ENCODE measurements at regions not wholly inside any gene's neighbourhood (a gene's known extent, or its start where the extent isn't known, plus 50 kb on each side); places are given as distances from the start of the nearest gene placed in this dataset.

DNA sequence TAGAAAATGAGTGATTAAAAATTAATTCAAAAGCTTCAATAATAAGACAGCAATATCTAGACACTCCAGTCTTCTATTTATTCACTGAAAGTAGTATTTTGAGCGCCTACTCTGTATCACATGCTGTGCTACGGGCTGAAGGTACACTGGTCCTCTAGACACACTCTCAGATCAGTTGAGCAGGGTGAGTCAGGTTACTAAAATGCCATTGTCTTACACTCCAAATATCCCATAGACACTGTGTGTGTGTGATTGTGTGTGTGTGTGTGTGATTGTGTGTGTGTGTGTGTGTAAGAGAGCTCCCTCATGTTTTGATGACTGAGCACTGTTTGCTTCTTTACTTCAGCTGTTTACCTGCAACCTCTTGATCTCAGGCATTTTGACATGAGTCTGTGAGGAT lies 342.8 kb upstream of the BOD1L1 start:
- Histone ChIP-seq H3K23ac (ENCODE audit: insufficient read length) (no peak overlapping the region), H2BK12ac (ENCODE audit: low read depth, low read length) (no peak overlapping the region; the same call in 1 of the 2 replicates), H2AK5ac (ENCODE audit: low read depth, low read length) (no peak overlapping the region), H4K8ac (ENCODE audit: extremely low read depth, insufficient read depth, low read length) (no peak overlapping the region), H3K9ac (replicated peaks in 1 of 4; ENCODE audit: extremely low read depth in 1 of 4, low read depth in 3 of 4, low read length in 3 of 4) (no peak overlapping the region), H4K5ac (ENCODE audit: insufficient read length, low read depth, low read length) (no peak overlapping the region), H2BK5ac (ENCODE audit: low read depth, low read length) (no peak overlapping the region), H3K4ac (replicated peaks; ENCODE audit: insufficient read length, low read depth, low read length) (no peak overlapping the region), H3K14ac (ENCODE audit: insufficient read length) (no peak overlapping the region), H2BK20ac (ENCODE audit: low read length) (no peak overlapping the region), H3K27me3 (replicated peaks in 1 of 4; ENCODE audit: control insufficient read depth in 3 of 4, extremely low read depth in 1 of 4, insufficient read depth in 3 of 4, low read length in 3 of 4) (no peaks in the 10 kb centered on the region), H3K4me3 (ENCODE audit: extremely low read depth in 1 of 4, insufficient read depth in 2 of 4, low read depth in 3 of 4, low read length in 4 of 4) (no peak overlapping the region), H3K27ac (ENCODE audit: low read depth, low read length) (no peak overlapping the region), H2AFZ (ENCODE audit: low read length) (peak overlapping the region; percentile 4; the same call in 1 of the 2 replicates), H3K4me2 (ENCODE audit: insufficient read depth in 1 of 2, low read depth in 2 of 2, low read length in 2 of 2) (no peak overlapping the region), H4K91ac (replicated peaks; ENCODE audit: insufficient read length, low read length) (no peak overlapping the region), H3K79me2 (ENCODE audit: control insufficient read depth in 1 of 2, insufficient read depth in 2 of 2, low read length in 2 of 2) (no peaks in the 10 kb centered on the region), H3K56ac (replicated peaks; ENCODE audit: insufficient read length, low read depth, low read length) (no peak overlapping the region), H3K23me2 (ENCODE audit: low read depth, low read length) (no peaks in the 10 kb centered on the region), H3K4me1 (replicated peaks in 1 of 4; ENCODE audit: control insufficient read depth in 3 of 4, insufficient read depth in 4 of 4, low read length in 3 of 4) (peaks cover 0 to 2% (median under 1%) of the 10 kb centered on the region in 4 experiments; a peak in 2 of 7 replicates), H3K36me3 (ENCODE audit: control insufficient read depth in 2 of 4, insufficient read depth in 4 of 4, low read length in 3 of 4) (no peaks in the 10 kb centered on the region), H2BK120ac (replicated peaks; ENCODE audit: low read depth, low read length) (no peak overlapping the region), H3K18ac (ENCODE audit: extremely low read depth, low read length) (no peak overlapping the region), H4K20me1 (replicated peaks in 1 of 2; ENCODE audit: control insufficient read depth in 1 of 2, insufficient read depth in 2 of 2, low read length in 2 of 2) (no peaks in the 10 kb centered on the region), H3K79me1 (ENCODE audit: low read depth, low read length) (no peaks in the 10 kb centered on the region), H2BK15ac (ENCODE audit: low read length) (no peak overlapping the region), H3K9me3 (ENCODE audit: insufficient read depth in 2 of 2, low read depth in 1 of 2, low read length in 1 of 2) (no peaks in the 10 kb centered on the region)
- 91% methylated on average over 2 of the region's 2 CpGs; no CpG with 5 or more reads in 1 of the 2 experiments for WGBS, 2 experiments (ENCODE audit: extremely low coverage in 1 of 2, insufficient coverage in 1 of 2, insufficient read length in 1 of 2, insufficient replicate concordance in 2 of 2, low coverage in 1 of 2, low lambda C conversion rate in 2 of 2, missing lambda C conversion rate in 1 of 2)
- CTCF ChIA-PET (ENCODE audit: partially characterized antibody) = interaction anchor here (1.0 to 2.2 kb wide), 3 partner anchors 10 to 316 kb away, joined by 3 to 6 read pairs (median 4); no protein-coding TSS in a partner anchor
- TF ChIP-seq KDM5A (IDR thresholded peaks at IDR 0.05; ENCODE audit: low read length) (no peak), JUN (IDR thresholded peaks at IDR 0.05; ENCODE audit: low read depth, low read length) (no peak), RNF2 (IDR thresholded peaks at IDR 0.05; ENCODE audit: borderline replicate concordance, low read depth, low read length, missing control alignments, poor library complexity, severe bottlenecking) (no peak), NRF1 (IDR thresholded peaks at IDR 0.05; ENCODE audit: low read depth, low read length) (no peak), POU5F1 (IDR thresholded peaks at IDR 0.05; ENCODE audit: low read depth, low read length) (no peak), HDAC6 (IDR thresholded peaks at IDR 0.05; ENCODE audit: low read depth, low read length) (no peak), BCL11A (IDR thresholded peaks at IDR 0.05; ENCODE audit: low read depth in 2 of 2, low read length in 2 of 2) (no peak), SRF (IDR thresholded peaks at IDR 0.05; ENCODE audit: low read depth, low read length) (no peak), GABPA (IDR thresholded peaks at IDR 0.05; ENCODE audit: borderline replicate concordance, insufficient read depth, low read length) (no peak), ZNF274 (IDR thresholded peaks at IDR 0.05; ENCODE audit: borderline replicate concordance, extremely low read depth, low read length) (no peak), CREB1 (IDR thresholded peaks at IDR 0.05) (no peak), CBX8 (IDR thresholded peaks at IDR 0.05; ENCODE audit: borderline replicate concordance, low read depth, low read length) (no peak)
- TF ChIP-seq, protein P1, sequence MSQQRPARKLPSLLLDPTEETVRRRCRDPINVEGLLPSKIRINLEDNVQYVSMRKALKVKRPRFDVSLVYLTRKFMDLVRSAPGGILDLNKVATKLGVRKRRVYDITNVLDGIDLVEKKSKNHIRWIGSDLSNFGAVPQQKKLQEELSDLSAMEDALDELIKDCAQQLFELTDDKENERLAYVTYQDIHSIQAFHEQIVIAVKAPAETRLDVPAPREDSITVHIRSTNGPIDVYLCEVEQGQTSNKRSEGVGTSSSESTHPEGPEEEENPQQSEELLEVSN (IDR thresholded peaks at IDR 0.05) = no peak
- DNase-seq (ENCODE audit: low read depth in 1 of 2, low spot score in 2 of 2) (no peak), FAIRE-seq (no peak)
- POLR2A ChIA-PET (ENCODE audit: partially characterized antibody) = no interaction called here

Data from H1 (cell line).